Right lung (tissue), 2 donors: ENCODE measurements at regions not wholly inside any gene's neighbourhood (a gene's known extent, or its start where the extent isn't known, plus 50 kb on each side); places are given as distances from the start of the nearest gene placed in this dataset.

Experiments used
- DNase-seq, 2 donors: peaks; one replicate each; pipeline ENCODE4 v3.0.0-alpha.2; 2013

DNA sequence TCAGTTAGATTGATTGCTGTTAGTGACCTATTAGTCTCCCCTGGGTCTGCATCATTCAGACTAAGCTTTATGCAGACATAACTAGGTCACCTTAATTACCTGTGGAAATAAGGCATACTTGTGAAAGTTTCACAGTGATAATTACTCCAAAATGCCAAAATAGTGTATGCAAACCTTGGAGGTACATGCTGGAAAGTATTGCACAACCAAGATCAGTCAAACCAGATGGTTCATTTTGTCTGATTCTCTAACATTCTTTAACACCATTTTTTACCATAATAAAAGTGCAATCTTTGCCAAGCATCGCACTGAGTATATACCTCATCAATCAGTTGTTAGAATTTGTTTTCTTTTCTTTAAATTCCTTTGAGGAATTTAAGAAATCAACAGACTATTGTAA lies 186.3 kb upstream of the TMEFF2 start:
- no peak for DNase-seq

DNA sequence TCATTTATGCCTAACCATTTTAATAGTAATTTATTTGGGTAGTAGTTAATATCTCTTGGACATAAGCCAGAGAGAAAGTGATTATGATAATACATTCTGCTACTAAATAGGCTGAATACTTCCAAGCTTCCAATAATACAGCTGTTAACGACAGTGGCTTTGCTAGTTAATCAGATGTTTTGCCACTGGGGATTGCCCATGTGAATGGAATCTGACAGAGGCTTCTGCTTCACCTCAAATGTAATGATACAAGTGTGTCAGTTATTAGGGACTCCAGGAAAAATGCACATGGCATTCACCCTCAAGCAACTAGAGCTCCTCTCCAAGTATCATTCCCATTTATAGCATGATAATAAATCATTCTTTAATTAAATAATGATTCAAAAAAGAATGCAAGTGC lies 185.0 kb upstream of the TMEFF2 start:
- DNase-seq: no peak

DNA sequence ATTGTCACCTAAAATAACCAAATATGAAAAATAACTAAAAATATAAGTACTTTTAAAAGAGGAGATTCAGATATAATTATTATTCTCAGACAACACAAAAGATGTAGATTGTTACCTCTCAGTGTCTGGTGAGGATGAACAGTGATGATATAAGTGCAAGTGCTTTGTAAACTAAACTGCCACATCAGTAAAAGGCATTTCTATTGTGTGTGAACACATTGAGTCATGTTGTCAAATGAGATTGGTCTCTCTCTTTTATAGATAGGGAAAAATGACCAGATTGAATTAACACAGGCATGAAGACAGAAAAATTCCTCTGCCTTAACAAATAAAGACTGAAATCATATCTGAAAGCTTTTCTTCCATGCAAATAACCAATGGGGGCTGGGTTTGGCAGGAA lies 182.4 kb upstream of the TMEFF2 start:
- no peak for DNase-seq

DNA sequence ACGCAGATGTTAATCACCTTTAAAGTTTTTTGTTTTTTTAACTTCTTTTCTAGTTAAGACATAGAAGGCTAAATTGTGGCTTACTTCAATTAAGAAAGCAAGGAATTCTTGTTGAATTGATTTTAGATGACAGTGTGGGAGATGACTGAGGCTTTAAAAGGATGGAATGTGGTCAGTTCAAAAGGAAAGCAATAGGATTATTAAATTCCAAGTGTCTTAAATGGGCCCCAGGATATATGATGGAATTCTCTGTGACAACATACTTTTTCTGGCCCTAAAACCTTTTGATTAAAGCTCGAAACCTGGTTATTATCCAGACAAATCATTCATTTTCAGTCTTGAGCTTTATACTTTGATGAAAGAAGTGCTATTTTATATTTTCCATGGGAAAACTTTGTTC lies 179.0 kb upstream of the TMEFF2 start:
- DNase-seq: no peak

DNA sequence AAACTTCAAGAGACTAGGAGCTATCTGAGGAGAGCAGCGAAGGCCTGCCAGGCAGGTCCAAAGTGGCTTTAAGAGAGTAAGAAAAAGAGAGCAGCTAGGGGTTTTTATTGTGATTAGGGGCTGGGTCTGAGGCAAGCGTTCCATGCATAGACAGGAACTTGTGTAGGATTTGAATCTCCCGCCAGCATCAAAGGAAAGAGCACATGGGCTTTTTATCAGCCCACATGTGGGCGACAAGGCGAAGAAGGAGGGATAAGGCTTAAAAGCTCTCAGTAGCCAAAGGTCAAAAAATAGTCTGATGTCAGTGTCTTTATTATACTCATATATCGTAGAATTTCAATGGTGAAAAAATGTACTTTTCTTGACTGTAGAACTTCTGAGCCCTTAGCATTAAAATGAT lies 178.5 kb upstream of the TMEFF2 start:
- no peak for DNase-seq

DNA sequence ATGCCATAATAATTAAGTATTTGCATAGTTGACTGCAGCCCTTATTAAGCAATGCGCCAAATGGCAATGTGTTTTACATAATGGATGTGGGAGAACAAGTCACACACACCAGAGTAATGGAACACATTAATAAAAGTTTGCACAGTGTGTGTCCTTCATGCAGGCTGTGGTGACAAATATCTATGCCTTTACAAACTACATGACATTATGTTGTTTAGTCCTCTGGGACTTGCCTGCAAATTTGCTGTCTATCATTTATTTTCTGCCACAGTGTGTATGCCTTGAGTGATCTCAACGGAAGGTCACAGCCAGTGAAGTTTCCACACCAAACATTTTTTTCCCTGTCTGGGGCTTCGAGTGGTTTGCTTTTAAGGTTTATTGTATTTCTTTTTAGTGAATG lies 175.2 kb upstream of the TMEFF2 start:
- no peak for DNase-seq

DNA sequence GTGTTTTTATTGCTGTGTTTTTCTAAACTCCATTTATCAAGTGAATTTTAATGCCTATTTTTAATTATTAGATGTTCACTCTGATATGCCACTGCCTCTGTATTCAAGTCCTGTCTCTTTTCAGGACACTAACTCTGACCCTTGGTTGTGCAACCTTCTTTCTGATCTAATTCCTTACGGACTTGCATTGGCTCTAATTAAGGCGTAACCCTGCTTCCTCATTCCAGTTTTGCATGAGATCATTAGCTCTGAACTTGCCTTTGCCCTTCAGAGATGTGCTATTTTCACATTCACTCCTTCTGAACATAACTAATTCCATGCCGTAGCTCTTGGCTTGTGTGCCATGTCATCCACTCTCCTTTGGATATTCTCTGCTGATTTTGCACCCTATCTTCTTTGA lies 162.5 kb upstream of the TMEFF2 start:
- DNase-seq: no peak

DNA sequence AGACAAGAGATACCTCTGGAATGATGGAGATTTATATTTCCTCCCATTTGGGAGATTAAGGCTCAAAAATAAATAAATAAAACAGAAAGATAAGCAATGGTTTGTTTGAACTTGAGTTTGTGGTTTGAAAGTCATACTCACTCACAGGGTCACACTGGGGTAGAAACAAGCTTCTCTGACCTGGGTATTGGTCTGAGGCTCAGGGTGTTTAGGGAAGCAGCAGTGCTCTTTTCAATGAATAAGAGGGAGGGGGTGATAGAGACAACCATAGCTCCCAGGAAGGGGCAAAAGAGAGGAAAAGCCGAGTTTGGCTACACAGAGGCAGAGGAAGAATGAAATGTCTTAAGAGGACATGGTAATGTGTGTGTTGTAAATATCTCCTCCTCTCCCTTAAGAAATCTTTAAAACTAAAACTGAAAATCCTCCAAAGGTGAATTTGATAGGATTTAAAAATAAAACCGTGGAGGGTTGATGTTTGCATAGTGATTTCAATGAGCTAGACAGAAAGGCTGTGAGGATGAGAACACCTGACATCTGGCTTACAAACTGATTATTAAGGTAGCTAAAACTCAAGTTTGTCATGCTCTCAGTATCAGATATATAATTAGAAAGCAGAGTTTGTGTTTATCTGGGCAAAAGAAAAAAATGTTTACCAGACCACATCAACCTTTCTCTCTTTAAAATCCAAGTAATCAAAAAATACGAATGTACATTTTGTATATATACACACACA lies 159.9 kb upstream of the TMEFF2 start:
- DNase-seq: no peak

DNA sequence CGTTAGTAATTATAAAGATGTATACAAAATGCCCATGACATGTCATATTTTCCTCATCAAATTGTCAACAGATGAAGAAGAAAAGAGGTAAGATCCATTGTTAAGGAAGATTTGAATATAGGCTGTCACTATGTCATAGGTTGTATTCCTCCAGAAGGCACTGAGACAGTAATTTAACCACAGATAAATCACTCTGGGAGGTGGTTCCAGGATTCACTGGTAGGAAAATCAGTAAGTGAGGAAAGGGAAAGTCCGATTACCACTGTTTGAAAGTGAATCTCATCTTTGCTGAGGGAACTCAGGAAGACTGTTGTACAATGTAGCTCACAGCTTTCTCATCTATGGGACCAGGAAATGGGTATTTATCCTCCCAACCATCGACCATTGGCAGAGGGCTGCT lies 152.8 kb upstream of the TMEFF2 start:
- DNase-seq: no peak

DNA sequence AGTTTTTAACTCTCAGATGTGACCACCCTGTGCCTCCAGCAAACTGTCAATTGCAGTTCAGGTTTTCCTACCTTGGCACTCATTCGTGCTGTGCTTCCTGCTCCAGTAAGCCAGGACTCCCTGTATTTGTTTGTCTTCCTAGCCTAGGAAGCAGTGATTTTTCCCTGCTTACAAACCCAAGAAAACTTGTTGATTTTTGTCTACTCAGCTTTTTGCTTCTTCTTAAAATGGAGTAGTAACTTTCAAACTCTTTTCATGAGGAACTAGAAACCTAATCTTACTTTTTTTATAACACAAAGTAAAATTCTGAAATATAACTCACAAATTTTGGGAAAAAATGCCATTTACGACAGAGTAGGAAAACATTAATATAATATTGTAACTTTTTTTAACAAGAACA lies 150.6 kb upstream of the TMEFF2 start:
- no peak for DNase-seq

DNA sequence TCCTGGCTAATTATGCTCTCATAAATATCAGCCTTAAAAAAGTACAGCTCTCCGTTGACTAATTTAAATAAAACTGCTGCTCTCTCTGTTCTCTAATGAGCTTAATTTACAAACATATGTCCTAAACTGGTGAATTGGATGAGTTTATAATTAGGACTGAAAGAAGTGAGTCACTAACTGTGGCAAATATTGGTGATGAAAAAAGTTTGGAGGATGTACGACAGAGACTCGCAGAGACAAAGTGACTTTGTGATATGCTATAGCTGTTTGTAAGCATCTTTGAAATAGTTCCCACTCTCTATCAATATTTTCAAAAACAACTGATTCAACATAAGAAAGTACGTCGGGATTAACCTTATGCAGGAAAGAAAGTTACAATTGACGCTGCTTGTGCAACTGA lies 138.9 kb upstream of the TMEFF2 start:
- DNase-seq: no peak

DNA sequence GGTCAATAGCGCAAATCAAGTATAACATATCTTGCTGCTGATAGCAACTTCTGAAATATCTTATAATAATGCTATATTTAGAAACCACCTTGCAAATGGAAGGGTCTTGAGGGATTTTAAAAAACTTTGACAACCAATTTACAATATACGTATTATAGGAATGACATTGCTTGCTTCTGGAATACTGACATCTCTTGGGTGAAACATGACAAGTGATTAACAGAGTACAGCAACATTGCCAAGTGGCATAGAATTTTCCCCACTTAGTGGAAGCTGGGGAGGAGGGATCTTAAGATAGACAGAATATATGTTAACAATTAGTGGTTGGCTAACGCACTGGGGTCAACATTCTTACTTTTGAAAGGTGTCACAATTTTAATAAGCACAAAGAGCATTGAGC lies 133.6 kb upstream of the TMEFF2 start:
- no peak for DNase-seq

DNA sequence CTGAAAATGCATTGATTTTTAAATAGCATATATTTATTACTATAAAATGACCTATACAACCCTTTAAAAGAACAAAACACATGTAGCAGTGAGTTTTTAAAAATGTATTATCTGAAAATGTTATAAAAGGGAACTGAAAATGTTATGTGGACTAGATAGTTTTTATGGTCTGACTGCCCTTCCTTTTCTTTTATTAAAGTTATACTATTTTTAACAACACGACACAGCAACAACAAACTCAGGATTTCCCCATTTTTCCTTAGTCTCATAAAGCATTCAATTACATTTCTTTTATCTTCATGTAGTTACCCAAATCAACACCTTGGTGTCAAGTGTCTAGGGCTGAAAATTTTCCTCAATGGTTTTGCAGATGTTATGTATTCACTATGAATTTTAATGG lies 132.8 kb upstream of the TMEFF2 start:
- DNase-seq: no peak

DNA sequence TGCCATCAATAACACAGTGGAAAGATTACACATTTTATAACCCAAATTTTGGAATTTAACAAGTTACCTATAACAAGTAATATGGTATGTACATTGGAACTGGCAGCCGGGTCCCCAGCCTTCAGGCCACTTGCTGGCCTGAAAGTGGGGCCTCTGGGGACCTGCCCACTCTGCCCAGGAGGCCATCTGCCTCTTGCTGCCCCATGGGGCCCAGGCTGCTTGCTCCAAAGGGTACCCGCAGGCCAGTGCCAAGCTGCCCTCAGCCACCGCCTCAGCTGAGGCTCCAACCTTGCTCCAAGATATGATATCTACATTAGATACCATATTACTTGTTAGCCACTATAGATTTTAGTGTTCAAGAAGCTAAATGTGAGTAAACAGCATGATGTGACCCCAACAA lies 120.8 kb upstream of the TMEFF2 start:
- DNase-seq: no peak

DNA sequence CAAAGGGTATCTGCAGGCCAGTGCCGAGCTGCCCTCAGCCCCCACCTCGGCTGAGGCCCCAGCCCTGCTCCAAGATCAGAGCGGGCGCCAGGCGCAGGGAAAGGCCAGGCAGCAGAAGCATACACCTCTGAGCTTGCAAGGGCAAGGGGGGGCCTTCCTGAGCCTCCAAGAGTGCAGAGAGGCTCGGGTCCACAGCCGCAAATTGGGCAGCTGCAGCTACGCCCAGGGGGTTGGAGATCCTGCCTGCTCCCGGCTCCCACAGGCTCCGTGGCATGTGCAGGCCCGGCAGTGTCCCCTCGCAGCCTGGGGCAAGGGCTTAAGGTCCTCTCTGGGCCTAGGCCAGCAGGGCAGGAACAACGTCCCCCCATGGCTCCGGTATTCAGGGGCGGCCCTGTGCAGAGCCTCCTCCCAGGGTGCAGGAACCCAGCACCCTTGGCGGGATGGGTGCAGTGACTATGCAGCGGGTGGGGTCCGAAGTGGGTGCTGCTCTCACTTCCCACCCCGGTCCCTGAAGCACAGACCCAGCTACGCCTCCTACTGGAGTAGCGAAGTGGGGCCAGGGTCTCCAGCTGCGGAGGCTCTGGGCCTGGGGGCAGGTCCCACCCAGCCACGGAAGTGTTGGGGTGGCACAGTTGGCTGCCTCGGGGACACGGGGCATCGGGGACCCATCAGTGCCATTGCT lies 120.2 kb upstream of the TMEFF2 start:
- no peak for DNase-seq

DNA sequence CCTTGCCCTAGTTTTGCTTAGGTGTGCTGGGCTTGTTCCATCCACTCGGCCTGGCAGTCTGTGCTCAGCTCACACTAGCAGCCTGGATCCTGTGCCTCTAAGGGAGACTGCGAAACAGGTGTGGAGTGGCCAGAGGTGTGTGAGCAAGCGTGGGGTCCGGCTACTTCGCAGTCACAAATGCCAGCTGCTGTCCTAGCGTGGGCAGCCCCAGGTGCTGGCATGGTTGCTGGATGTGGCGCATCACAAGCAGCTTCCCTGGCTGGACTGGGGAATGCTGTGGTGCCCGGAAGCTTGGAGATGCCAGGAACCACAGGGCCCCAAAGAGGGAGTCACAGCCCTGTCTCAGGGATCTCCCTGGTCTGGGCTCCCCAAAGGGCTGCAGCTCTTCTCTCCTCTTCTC lies 119.0 kb upstream of the TMEFF2 start:
- DNase-seq: no peak

DNA sequence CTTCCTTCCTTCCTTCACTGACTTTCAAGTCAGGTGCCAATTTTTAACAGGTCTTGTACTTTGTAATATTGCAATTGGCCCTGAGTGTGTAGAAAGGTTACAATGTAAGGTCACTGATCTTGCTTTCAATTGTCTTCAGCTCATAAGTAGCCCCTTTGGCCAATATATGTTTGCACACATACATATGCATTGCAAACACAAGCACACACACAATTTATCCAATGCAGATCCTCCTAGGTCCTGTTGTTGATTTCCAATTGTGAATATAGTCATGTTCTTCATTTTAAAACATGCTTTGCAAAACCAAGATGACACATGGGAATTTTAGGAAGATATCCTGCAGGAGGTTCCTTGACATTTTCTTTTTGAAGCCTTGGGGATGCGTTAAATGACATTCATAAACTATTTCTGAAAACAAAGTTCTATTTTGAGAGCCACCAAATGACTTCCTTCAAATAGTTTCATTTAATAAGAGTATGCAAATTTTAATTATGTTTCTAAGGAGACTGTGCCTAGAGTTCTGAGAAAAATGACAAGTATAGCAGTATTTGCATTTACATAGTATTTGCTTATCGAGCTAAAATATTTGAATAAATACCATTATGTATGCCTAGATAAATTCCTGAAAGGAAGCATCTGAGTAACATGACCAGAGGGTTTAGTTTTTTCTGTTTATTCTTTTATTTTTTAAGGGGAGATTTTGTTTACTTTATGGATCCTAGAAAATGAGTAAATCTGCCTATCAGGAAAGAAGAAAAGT lies 117.1 kb upstream of the TMEFF2 start:
- no peak for DNase-seq

DNA sequence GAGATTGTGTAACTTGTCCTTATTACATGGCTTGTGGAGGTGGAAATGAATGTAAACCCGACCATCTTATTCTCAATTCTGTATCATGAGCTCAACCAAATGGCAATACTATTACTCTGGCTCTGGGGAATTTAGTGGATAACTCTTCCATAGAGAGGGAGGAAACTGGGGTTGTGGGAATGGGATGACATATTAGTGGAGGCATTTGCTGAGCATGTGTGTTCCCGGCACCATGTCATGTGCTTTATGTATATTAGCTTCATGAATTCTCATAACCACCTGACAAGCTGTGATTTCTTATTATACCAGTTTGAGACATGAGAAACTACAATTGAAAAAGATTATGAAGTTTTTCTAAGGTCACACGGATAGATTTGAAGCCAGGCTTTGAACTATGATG lies 112.8 kb upstream of the TMEFF2 start:
- DNase-seq: no peak

DNA sequence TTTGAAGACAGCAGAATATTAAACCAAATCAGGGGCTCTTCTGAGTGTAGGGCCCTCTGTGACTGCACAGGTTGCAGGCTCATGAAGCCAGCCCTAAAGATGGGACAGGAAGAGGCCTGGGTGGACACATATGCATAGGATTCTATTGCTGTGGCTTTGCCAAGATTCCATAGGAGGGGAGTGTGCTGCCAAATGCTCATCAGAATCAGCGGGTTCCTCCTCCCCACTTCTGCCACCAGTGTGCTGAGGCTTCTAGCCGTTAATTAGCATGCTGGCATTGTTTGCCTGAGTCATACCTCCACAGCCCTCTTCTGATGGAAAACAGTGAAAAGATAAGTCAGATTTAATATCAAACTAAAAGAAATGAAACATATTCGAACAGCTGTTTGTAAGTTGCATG lies 103.9 kb upstream of the TMEFF2 start:
- no peak for DNase-seq

DNA sequence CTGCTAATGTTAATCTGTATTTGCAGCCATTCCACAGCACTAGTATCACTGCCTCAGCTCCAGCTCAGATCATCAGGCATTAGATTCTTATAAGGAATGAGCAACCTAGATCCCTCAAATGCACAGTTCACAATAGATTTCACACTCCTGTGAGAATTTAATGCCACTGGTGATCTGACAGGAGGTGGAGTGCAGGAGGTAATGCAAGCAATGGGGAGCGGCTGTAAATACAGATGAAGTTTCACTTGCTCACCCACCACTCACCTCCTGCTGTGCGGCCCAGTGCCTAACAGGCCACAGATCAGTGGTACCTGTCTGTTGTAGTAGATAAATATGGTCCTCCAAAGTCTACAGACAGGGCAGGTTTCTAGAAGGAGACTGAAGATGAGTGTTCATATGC lies 97.7 kb upstream of the TMEFF2 start:
- DNase-seq: no peak

DNA sequence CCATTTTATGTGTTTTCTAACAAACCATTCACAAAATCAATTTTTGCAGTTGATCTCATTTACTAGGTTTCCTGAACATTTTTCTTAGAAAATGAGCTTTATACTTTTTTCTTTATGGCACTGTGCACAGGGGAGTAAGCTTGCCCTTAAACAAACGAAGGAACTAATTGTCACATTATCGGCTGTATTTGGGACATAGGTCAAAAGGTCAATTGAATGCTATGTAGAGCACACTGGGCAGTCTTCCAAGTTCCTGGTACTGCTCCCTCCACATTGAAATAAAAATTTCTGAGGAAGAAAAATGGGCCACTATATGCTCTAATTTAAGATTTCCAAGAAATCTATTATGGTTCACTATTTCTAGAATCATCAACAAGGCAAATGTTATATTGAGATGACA lies 93.6 kb upstream of the TMEFF2 start:
- peak in 1 of 2 donors; percentile 1 for DNase-seq

DNA sequence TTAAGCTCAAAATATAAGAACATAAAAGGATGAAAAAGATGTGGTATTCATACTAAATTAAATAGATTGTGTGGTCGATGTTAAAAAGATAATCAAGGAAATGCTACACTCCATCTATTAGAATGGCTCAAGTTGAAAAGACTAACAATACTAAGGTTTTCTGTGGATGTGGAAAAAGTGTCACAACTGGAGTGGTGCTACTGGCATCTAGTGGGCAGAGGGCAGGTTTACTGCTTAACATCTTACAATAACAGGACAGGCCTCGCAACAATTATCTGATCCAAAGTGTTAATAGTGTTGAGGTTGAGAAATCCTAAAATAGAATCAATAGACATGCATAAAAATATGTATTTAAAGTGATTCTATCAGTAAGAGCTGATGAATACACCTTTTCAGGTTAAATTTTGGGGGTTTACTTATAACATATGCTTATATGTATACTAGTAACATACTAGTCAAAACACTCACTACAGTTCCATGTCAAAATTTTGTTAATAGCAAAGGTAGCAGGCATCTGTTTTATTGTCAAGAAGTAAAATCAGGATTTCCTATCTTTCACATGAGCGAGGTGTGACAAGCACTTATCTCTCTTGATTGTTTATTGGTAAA lies 91.5 kb upstream of the TMEFF2 start:
- DNase-seq: no peak

DNA sequence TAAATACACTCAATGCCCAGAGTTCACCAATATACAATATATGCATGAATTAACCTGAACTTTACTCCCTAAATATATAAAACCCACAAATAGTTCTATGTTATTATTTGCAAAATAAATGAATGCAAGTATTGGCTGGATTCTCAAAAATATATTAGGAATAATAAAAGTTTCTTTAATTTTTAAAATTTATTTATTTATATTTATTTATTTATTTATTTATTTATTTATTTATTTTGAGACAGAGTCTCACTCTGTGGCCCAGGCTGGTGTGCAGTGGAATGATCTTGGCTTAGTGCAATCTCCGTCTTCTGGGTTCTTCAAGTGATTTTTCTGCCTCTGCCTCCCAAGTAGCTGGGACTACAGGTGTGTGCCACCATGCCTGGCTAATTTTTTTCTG lies 88.7 kb upstream of the TMEFF2 start:
- no peak for DNase-seq
